Heart left ventricle (tissue), 16 donors: ENCODE measurements at regions not wholly inside any gene's neighbourhood (a gene's known extent, or its start where the extent isn't known, plus 50 kb on each side); places are given as distances from the start of the nearest gene placed in this dataset.

Experiments
- ATAC-seq, 4 donors: fragments of 200-7000 bp; cut with Tn5 transposase; one replicate each; pipeline ENCODE4 v1.9.1; 2020 to 2022; ENCODE audit warnings: moderate library complexity in 4 of 4, mild to moderate bottlenecking in 3 of 4, moderate number of reproducible peaks in 1 of 4
- DNase-seq, 5 donors: peaks; one replicate each; pipeline ENCODE4 v3.0.0-alpha.2; 2020
- H3K27ac ChIP-seq, 12 donors: fragments of 200-600 bp; sonication (generic) in 4 of 12; one replicate each; pipeline versions ENCODE4 v1.5.0 to v1.8.0; 2016 to 2022; ENCODE audit warnings: mild to moderate bottlenecking in 2 of 12
- H3K27me3 ChIP-seq, 9 donors: fragments of 200-600 bp; sonication (generic) in 2 of 9; one replicate each; pipeline versions ENCODE4 v1.5.1 to v1.8.0; 2016 to 2022; ENCODE audit warnings: mild to moderate bottlenecking in 3 of 9
- H3K36me3 ChIP-seq, 9 donors: fragments of 200-600 bp; sonication (generic) in 2 of 9; one replicate each; pipeline versions ENCODE4 v1.5.0 to v1.8.0; 2018 to 2022; ENCODE audit warnings: mild to moderate bottlenecking in 2 of 9
- H3K4me1 ChIP-seq, 12 donors: fragments of 200-600 bp; sonication (generic) in 4 of 12; one replicate each; pipeline versions ENCODE4 v1.5.0 to v1.8.0; 2016 to 2022; ENCODE audit warnings: mild to moderate bottlenecking in 3 of 12
- H3K4me3 ChIP-seq, 12 donors: fragments of 200-600 bp; sonication (generic) in 4 of 12; one replicate each; pipeline versions ENCODE4 v1.5.0 to v1.8.0; 2017 to 2022; ENCODE audit warnings: mild to moderate bottlenecking in 9 of 12, moderate library complexity in 4 of 12
- H3K9me3 ChIP-seq, 12 donors: fragments of 200-600 bp; sonication (generic) in 4 of 12; one replicate each; pipeline versions ENCODE4 v1.5.0 to v1.8.0; 2016 to 2022; ENCODE audit warnings: mild to moderate bottlenecking in 1 of 12
- POLR2A ChIP-seq, 2 donors: fragments of 450-650 bp; IDR thresholded peaks; one replicate each; pipeline ENCODE4 v1.6.1; 2017; ENCODE audit warnings: antibody characterized with exemption in 2 of 2, mild to moderate bottlenecking in 2 of 2, moderate library complexity in 2 of 2
- WGBS, 4 donors: extraction: QIAGEN DNeasy Blood & Tissue Kit in 2 of 4; methylation state at CpG; one replicate each; pipeline versions ENCODE4 v1.1.5 to v1.1.7; 2013 to 2018; 5-methylcytosine and 5-hydroxymethylcytosine counted together
- intact Hi-C, 10 donors: fragments of 100-400 bp; cut with DNase I; formaldehyde crosslinking; loops; one replicate each; pipeline versions ENCODE4 v1.11.1 to v1.14.2; 2022
- TF ChIP-seq, protein P1 (sequence below), 12 donors: fragments of 200-600 bp; sonication (generic) in 4 of 12; IDR thresholded peaks; one replicate each; pipeline versions ENCODE4 v1.5.0 to v1.8.0; 2018 to 2022; ENCODE audit warnings: antibody characterized with exemption in 12 of 12, mild to moderate bottlenecking in 5 of 12
- donor health status: ischemic (EF 13 %, LVEDD 7.1; RV severe dilation, severe dysfunction).
- donor health status: healthy with polysubstance abuse.
- donor health status: DM: no; HTN: yes; CAD: no.
- donor health status: DM: no; HTN: no; CAD: no.
- donor health status: ischemic (EF 25% LVEDD 6.9; RV normal size, moderate dysfunction).
- donor health status: ischemic (EF 25% LVEDD 5.7; RV mildly dilated, moderate dysfunction).
- donor health status: healthy.
- donor health status: DM: yes; HTN: yes; CAD: no.
- donor health status: ischemic (EF 35%, LVEDD 5.7; RV mildly dilated, moderate dysfunction).
- donor health status: nonischemic (EF 11% LVEDD 7.7; RV severe dilation, severe dysfunction).
- donor health status: DM: yes; HTN: yes; CAD: no.
- donor health status: PGD.
- donor health status: ischemic (EF 29% LVEDD 5.4; RV normal size, mild dysfunction).
- donor health status: nonischemic (EF 23%, LVEDD 6.1; RV moderate dilation, normal function).

DNA sequence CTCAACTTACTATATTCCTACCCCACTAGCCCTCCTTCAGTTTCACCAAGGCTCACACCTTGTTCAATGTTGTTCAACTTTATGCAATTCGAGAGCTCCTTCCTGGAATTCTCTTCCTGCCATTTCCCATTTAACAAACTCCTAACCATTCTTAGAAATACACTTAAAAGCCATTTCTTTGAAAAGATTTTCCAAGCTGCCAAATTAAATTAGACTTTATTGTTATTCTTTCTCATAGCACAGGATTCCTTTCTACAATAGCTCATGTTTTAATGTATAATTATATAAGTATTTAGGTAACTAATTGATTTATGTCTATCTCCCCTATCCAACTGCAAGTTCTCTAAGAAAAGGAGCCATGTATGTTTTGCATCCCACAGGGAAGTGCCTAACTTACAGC, 52.7 kb upstream of the CTSC start:
- ATAC-seq (no peak), DNase-seq (no peak)
- H3K4me3 ChIP-seq, result no peak overlapping the region
- intact Hi-C loops, result no loop called here
- TF ChIP-seq POLR2A (IDR thresholded peaks at IDR 0.05), result no peak
- TF ChIP-seq, protein P1, sequence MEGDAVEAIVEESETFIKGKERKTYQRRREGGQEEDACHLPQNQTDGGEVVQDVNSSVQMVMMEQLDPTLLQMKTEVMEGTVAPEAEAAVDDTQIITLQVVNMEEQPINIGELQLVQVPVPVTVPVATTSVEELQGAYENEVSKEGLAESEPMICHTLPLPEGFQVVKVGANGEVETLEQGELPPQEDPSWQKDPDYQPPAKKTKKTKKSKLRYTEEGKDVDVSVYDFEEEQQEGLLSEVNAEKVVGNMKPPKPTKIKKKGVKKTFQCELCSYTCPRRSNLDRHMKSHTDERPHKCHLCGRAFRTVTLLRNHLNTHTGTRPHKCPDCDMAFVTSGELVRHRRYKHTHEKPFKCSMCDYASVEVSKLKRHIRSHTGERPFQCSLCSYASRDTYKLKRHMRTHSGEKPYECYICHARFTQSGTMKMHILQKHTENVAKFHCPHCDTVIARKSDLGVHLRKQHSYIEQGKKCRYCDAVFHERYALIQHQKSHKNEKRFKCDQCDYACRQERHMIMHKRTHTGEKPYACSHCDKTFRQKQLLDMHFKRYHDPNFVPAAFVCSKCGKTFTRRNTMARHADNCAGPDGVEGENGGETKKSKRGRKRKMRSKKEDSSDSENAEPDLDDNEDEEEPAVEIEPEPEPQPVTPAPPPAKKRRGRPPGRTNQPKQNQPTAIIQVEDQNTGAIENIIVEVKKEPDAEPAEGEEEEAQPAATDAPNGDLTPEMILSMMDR (IDR thresholded peaks at IDR 0.05), result no peak
- H3K36me3 ChIP-seq, result no peaks in the 10 kb centered on the region
- no peaks in the 10 kb centered on the region for H3K27me3 ChIP-seq
- H3K27ac ChIP-seq, result no peak overlapping the region
- no peaks in the 10 kb centered on the region for H3K4me1 ChIP-seq
- H3K9me3 ChIP-seq, result no peaks in the 10 kb centered on the region
- 71 to 87% (median 74%) methylated on average over 1 of the region's 1 CpG for WGBS, 4 donors

DNA sequence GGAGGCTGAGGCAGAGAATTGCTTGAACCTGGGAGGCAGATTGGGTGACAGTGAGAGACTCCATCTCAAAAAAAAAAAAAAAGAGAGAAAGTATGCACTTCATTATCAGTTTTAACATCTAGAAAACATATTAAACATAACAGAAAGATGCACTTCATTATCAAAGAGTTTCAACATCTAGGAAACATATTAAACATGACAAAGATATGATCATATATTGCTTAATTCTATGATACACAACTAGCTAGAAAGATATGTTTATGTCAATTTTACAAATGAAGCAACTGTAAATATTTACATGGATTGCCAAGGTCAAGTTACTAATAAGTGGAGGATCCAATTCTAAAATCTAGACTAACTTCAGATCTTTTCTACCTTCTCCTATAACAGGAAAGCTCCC, 50.4 kb upstream of the CTSC start:
- ATAC-seq, result no peak
- H3K36me3 ChIP-seq, result no peaks in the 10 kb centered on the region
- H3K9me3 ChIP-seq, result no peaks in the 10 kb centered on the region
- no peak overlapping the region for H3K4me3 ChIP-seq
- TF ChIP-seq, protein P1 (IDR thresholded peaks at IDR 0.05), result no peak
- no peak for TF ChIP-seq POLR2A (IDR thresholded peaks at IDR 0.05)
- no peak overlapping the region for H3K27ac ChIP-seq
- DNase-seq, result no peak
- H3K4me1 ChIP-seq, result no peaks in the 10 kb centered on the region
- intact Hi-C loops, result no loop called here
- no peaks in the 10 kb centered on the region for H3K27me3 ChIP-seq
